Ovary (tissue), 7 donors: ENCODE measurements at regions not wholly inside any gene's neighbourhood (a gene's known extent, or its start where the extent isn't known, plus 50 kb on each side); places are given as distances from the start of the nearest gene placed in this dataset.

Experiments
- DNase-seq, 5 donors: peaks; one replicate each; pipeline ENCODE4 v3.0.0-alpha.2; 2019 to 2020
- H3K27ac ChIP-seq, 2 donors: fragments of 200-600 bp; one replicate each; pipeline versions ENCODE4 v1.5.1 to v1.8.0; 2019 to 2022
- H3K27me3 ChIP-seq: fragments of 200-600 bp; one replicate; pipeline ENCODE4 v1.8.0; 2022
- H3K36me3 ChIP-seq: fragments of 200-600 bp; sonication (generic); one replicate; pipeline ENCODE4 v1.5.1; 2019
- H3K4me1 ChIP-seq: one replicate; pipeline ENCODE4 v1.8.1; 2013; ENCODE audit warnings: mild to moderate bottlenecking, moderate library complexity; ENCODE audit not compliant: insufficient read depth
- H3K4me3 ChIP-seq: fragments of 200-600 bp; sonication (generic); one replicate; pipeline ENCODE4 v1.5.1; 2017
- H3K9me3 ChIP-seq, 2 donors: fragments of 200-600 bp in 1 of 2; sonication (generic) in 1 of 2; one replicate each; pipeline versions ENCODE4 v1.5.1 to v1.8.1; 2013 to 2019; ENCODE audit warnings: mild to moderate bottlenecking in 1 of 2, moderate library complexity in 1 of 2
- CTCF ChIP-seq, 3 donors: fragments of 450-650 bp in 2 of 3; fragments of 200-600 bp in 1 of 3; IDR thresholded peaks; one replicate each; pipeline versions ENCODE4 v1.5.1 to v1.8.0; 2016 to 2022; ENCODE audit warnings: antibody characterized with exemption in 3 of 3, mild to moderate bottlenecking in 1 of 3
- EP300 ChIP-seq: sonication (generic); formaldehyde crosslinking; IDR thresholded peaks from one replicate; pipeline ENCODE4 v1.6.1; 2017; ENCODE audit warnings: antibody characterized with exemption
- POLR2A ChIP-seq: fragments of 450-650 bp; IDR thresholded peaks from one replicate; pipeline ENCODE4 v1.6.1; 2017; ENCODE audit warnings: antibody characterized with exemption, mild to moderate bottlenecking, moderate library complexity
- WGBS, 3 donors: extraction: QIAGEN DNeasy Blood & Tissue Kit in 1 of 3; methylation state at CpG; one replicate each; pipeline versions ENCODE4 v1.1.5 to v1.1.7; 2013 to 2017; 5-methylcytosine and 5-hydroxymethylcytosine counted together
- intact Hi-C, 4 donors: fragments of 100-400 bp; cut with DNase I; formaldehyde crosslinking; loops; one replicate each; pipeline versions ENCODE4 v1.11.0 to v1.15.1; 2022 to 2023
- donor health status: DM: no; HTN: no; CAD: no; lungs with moderate emphysema.
- donor health status: DM: no; HTN: no; CAD: no.
- donor health status: Bipolar disorder and iron deficiency.
- donor health status: DM: no; HTN: no; CAD: no.
- donor health status: DM: yes; HTN: yes; CAD: no.

GRCh38 chr12:61896436-61896835 is 363.8 kb upstream of the USP15 start:
- H3K4me1 ChIP-seq = no peaks in the 10 kb centered on the region
- DNase-seq = no peak
- no peak overlapping the region for H3K27ac ChIP-seq
- H3K27me3 ChIP-seq = no peaks in the 10 kb centered on the region
- no peaks in the 10 kb centered on the region for H3K36me3 ChIP-seq
- no peaks in the 10 kb centered on the region for H3K9me3 ChIP-seq
- no peak overlapping the region for H3K4me3 ChIP-seq
- TF ChIP-seq EP300 = no peak
- TF ChIP-seq CTCF (IDR thresholded peaks at IDR 0.05) = no peak
- no peak for TF ChIP-seq POLR2A
- intact Hi-C loops = no loop called here

GRCh38 chr12:61902403-61902802 is 357.8 kb upstream of the USP15 start:
- TF ChIP-seq EP300 (no peak), POLR2A (no peak), CTCF (IDR thresholded peaks at IDR 0.05) (no peak)
- WGBS, 3 donors = 97 to 100% (median 98%) methylated on average over 1 of the region's 1 CpG
- H3K4me3 ChIP-seq = no peak overlapping the region
- intact Hi-C loops = no loop called here
- no peaks in the 10 kb centered on the region for H3K27me3 ChIP-seq
- H3K36me3 ChIP-seq = no peaks in the 10 kb centered on the region
- H3K9me3 ChIP-seq = no peaks in the 10 kb centered on the region
- H3K27ac ChIP-seq = no peak overlapping the region
- no peak for DNase-seq
- no peaks in the 10 kb centered on the region for H3K4me1 ChIP-seq

- intact Hi-C loops = no loop called here
- Histone ChIP-seq H3K27me3 (no peaks in the 10 kb centered on the region), H3K36me3 (no peaks in the 10 kb centered on the region), H3K9me3 (no peaks in the 10 kb centered on the region), H3K27ac (no peak overlapping the region), H3K4me1 (no peaks in the 10 kb centered on the region), H3K4me3 (no peak overlapping the region)
- TF ChIP-seq EP300 = no peak
- no peak for TF ChIP-seq POLR2A
- TF ChIP-seq CTCF (IDR thresholded peaks at IDR 0.05) = no peak
- no peak for DNase-seq
- WGBS, 3 donors = 35 to 40% (median 38%) methylated on average over 2 of the region's 2 CpGs
These were observed 349.1 kb upstream of the USP15 start for GRCh38 chr12:61911113-61911512.

GRCh38 chr12:61915420-61915819 is 344.8 kb upstream of the USP15 start:
- Histone ChIP-seq H3K27ac (no peak overlapping the region), H3K4me3 (no peak overlapping the region), H3K27me3 (no peaks in the 10 kb centered on the region), H3K4me1 (no peaks in the 10 kb centered on the region), H3K36me3 (no peaks in the 10 kb centered on the region), H3K9me3 (no peaks in the 10 kb centered on the region)
- intact Hi-C loops = no loop called here
- 76 to 90% (median 83%) methylated on average over 3 of the region's 3 CpGs for WGBS, 3 donors
- no peak for DNase-seq
- no peak for TF ChIP-seq EP300
- no peak for TF ChIP-seq POLR2A
- TF ChIP-seq CTCF (IDR thresholded peaks at IDR 0.05) = no peak

GRCh38 chr12:61916831-61917230 is 343.4 kb upstream of the USP15 start:
- 12 to 24% (median 18%) methylated on average over 1 of the region's 1 CpG for WGBS, 3 donors
- intact Hi-C loops = no loop called here
- Histone ChIP-seq H3K9me3 (no peaks in the 10 kb centered on the region), H3K4me3 (no peak overlapping the region), H3K27ac (no peak overlapping the region), H3K36me3 (no peaks in the 10 kb centered on the region), H3K27me3 (no peaks in the 10 kb centered on the region), H3K4me1 (no peaks in the 10 kb centered on the region)
- TF ChIP-seq POLR2A = no peak
- no peak for DNase-seq
